Tibial nerve (tissue), 4 donors: ENCODE measurements at regions not wholly inside any gene's neighbourhood (a gene's known extent, or its start where the extent isn't known, plus 50 kb on each side); places are given as distances from the start of the nearest gene placed in this dataset.
"Not testable (repeated sequence)": the region's sequence is repeated elsewhere in the genome, so short reads cannot be mapped to it uniquely, and the experiment has no call there.

Experiments
- DNase-seq, 2 donors: peaks; one replicate each; pipeline ENCODE4 v3.0.0-alpha.2; 2019; ENCODE audit warnings: low spot score in 2 of 2
- H3K27ac ChIP-seq, 4 donors: fragments of 200-600 bp; sonication (generic) in 3 of 4; one replicate each; pipeline ENCODE4 v1.5.1; 2017 to 2019; ENCODE audit warnings: mild to moderate bottlenecking in 1 of 4
- H3K27me3 ChIP-seq, 2 donors: fragments of 200-600 bp; sonication (generic) in 1 of 2; one replicate each; pipeline versions ENCODE4 v1.5.1 to v1.6.0; 2017 to 2019
- H3K36me3 ChIP-seq, 3 donors: fragments of 200-600 bp; sonication (generic); one replicate each; pipeline ENCODE4 v1.5.1; 2018 to 2019
- H3K4me1 ChIP-seq, 4 donors: fragments of 200-600 bp; sonication (generic) in 3 of 4; one replicate each; pipeline ENCODE4 v1.5.1; 2017 to 2019
- H3K4me3 ChIP-seq, 4 donors: fragments of 200-600 bp; sonication (generic) in 3 of 4; one replicate each; pipeline ENCODE4 v1.5.1; 2017 to 2019; ENCODE audit warnings: mild to moderate bottlenecking in 1 of 4, moderate library complexity in 1 of 4
- H3K9me3 ChIP-seq, 4 donors: fragments of 200-600 bp; sonication (generic) in 3 of 4; one replicate each; pipeline ENCODE4 v1.5.1; 2017 to 2019
- EP300 ChIP-seq, 2 donors: sonication (generic); formaldehyde crosslinking; IDR thresholded peaks; one replicate each; pipeline ENCODE4 v1.6.1; 2017; ENCODE audit warnings: antibody characterized with exemption in 2 of 2, mild to moderate bottlenecking in 1 of 2
- POLR2A ChIP-seq, 2 donors: fragments of 450-650 bp; IDR thresholded peaks; one replicate each; pipeline ENCODE4 v1.6.1; 2017; ENCODE audit warnings: antibody characterized with exemption in 2 of 2, mild to moderate bottlenecking in 2 of 2, moderate library complexity in 2 of 2
- WGBS, 2 donors: methylation state at CpG; one replicate each; pipeline ENCODE4 v1.1.5; 2018; 5-methylcytosine and 5-hydroxymethylcytosine counted together
- TF ChIP-seq, protein P1 (sequence below), 5 experiments: fragments of 200-600 bp in 3 of 5; fragments of 450-650 bp in 2 of 5; sonication (generic) in 3 of 5; IDR thresholded peaks; one replicate each; pipeline ENCODE4 v1.5.1; 2016 to 2019; ENCODE audit warnings: antibody characterized with exemption in 5 of 5, mild to moderate bottlenecking in 3 of 5, moderate library complexity in 2 of 5

DNA sequence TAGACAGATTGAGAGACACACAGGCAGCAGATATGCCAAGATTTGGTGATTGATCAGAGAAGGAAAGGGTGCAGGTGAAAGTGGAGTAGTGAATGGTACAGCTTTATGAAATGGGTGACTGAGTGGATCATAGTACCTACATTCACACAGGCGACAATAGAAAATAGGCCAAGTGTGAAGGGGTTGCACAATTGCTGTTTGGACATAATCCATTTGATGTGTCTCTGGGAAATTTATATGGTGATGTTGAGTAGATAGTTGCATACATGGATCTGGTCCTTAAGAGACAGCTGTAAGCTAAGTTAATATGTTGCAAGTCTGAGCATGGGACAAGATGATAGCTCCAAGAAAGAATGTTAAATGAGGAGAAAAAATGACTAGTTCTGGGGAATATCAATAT, 118.6 kb upstream of the COP1 start:
- no peaks in the 10 kb centered on the region for H3K27me3 ChIP-seq
- WGBS, 2 donors = 73 to 84% methylated on average over 1 of the region's 1 CpG
- H3K4me1 ChIP-seq = no peaks in the 10 kb centered on the region
- TF ChIP-seq, protein P1, sequence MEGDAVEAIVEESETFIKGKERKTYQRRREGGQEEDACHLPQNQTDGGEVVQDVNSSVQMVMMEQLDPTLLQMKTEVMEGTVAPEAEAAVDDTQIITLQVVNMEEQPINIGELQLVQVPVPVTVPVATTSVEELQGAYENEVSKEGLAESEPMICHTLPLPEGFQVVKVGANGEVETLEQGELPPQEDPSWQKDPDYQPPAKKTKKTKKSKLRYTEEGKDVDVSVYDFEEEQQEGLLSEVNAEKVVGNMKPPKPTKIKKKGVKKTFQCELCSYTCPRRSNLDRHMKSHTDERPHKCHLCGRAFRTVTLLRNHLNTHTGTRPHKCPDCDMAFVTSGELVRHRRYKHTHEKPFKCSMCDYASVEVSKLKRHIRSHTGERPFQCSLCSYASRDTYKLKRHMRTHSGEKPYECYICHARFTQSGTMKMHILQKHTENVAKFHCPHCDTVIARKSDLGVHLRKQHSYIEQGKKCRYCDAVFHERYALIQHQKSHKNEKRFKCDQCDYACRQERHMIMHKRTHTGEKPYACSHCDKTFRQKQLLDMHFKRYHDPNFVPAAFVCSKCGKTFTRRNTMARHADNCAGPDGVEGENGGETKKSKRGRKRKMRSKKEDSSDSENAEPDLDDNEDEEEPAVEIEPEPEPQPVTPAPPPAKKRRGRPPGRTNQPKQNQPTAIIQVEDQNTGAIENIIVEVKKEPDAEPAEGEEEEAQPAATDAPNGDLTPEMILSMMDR (IDR thresholded peaks at IDR 0.05) = no peak
- TF ChIP-seq EP300 (IDR thresholded peaks at IDR 0.05) (no peak), POLR2A (IDR thresholded peaks at IDR 0.05) (no peak)
- H3K4me3 ChIP-seq = no peak overlapping the region
- H3K9me3 ChIP-seq = no peaks in the 10 kb centered on the region
- H3K36me3 ChIP-seq = no peaks in the 10 kb centered on the region
- DNase-seq = no peak
- H3K27ac ChIP-seq = no peak overlapping the region

DNA sequence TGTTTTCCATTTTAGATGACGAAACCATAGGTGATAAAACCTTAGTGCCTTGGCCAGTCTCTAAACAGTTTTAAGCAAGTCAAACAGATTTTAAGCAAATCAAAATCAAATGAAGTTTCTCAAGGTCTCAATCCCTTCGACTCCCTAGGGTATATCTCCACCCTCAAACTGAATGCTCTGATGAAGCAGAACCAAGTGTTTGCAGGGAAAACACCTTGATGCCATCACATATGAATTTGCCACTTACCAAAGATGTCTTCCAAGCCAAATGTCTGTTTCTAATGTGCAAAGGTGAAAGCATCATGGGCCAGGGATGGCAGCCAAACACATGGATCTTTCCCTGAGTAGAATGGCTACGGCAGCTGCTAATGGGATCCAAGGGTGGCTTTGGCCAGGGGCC, 116.4 kb upstream of the COP1 start:
- WGBS, 2 donors = 68 to 74% methylated on average over 3 of the region's 3 CpGs
- H3K36me3 ChIP-seq = no peaks in the 10 kb centered on the region
- DNase-seq = no peak
- H3K9me3 ChIP-seq = no peaks in the 10 kb centered on the region
- H3K4me1 ChIP-seq = no peaks in the 10 kb centered on the region
- no peaks in the 10 kb centered on the region for H3K27me3 ChIP-seq
- H3K27ac ChIP-seq = no peak overlapping the region
- TF ChIP-seq POLR2A (IDR thresholded peaks at IDR 0.05) (no peak), EP300 (IDR thresholded peaks at IDR 0.05) (no peak)
- TF ChIP-seq, protein P1 (IDR thresholded peaks at IDR 0.05) = no peak
- no peak overlapping the region for H3K4me3 ChIP-seq

DNA sequence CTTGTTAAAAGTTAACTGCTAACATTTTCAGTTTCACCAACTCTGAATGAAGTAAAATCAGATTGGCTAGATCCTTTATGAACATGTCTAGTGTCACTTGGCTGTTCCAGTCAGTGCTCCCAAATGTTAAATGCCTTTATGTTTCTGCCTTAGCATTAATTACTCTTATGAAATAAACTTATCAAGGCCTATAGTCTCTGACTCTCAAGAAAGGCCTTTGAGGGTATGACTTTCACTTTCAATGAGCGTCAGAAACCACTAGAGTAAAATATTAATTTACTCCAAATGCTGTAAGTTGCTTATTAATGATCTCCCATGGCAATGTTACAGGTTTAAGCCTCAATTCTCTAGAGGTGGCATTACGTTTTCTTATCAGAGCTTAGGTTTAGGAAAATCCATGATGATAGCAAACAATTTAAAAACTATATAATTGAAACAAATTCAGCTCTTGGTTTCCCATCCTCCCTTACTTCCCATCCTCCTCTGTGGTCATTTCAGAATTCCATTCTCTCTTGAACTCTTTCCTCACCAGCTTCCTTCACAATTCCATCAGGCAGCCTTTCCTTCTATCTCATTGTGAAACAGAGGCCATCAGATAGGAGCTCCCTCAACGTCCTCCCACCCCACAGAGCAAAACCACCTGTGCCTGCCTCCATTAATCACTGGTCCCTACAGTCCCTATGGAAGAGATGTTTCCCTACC, 108.6 kb upstream of the COP1 start:
- Histone ChIP-seq H3K27ac (no peak overlapping the region), H3K27me3 (no peaks in the 10 kb centered on the region), H3K4me3 (no peak overlapping the region), H3K4me1 (no peaks in the 10 kb centered on the region), H3K36me3 (no peaks in the 10 kb centered on the region), H3K9me3 (peaks cover 0 to 12% (median 0%) of the 10 kb centered on the region in 4 donors)
- WGBS, 2 donors = 59 to 69% methylated on average over 3 of the region's 3 CpGs
- DNase-seq = no peak
- TF ChIP-seq POLR2A (IDR thresholded peaks at IDR 0.05) (no peak), EP300 (IDR thresholded peaks at IDR 0.05) (no peak)
- TF ChIP-seq, protein P1 (IDR thresholded peaks at IDR 0.05) = no peak

DNA sequence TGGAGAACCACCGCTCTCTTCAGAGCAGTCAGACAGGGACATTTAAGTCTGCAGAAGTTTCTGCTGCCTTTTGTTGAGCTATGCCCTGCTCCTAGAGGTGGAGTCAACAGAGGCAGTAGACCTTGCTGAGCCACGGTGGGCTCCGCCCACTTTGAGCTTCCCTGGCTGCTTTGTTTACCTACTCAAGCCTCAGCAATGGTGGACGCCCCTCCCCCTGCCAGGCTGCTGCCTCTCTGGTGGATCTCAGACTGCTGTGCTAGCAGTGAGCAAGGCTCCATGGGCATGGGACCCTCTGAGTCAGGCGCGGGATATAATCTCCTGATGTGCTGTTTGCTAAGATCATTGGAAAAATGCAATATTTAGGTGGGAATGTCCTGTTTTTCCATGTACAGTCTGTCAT, 89.5 kb upstream of the COP1 start:
- not testable (repeated sequence) for H3K36me3 ChIP-seq, H3K27ac ChIP-seq, H3K27me3 ChIP-seq, DNase-seq, H3K4me3 ChIP-seq, H3K4me1 ChIP-seq
- WGBS, 2 donors = 93 to 96% methylated on average over 6 of the region's 6 CpGs
- H3K9me3 ChIP-seq = peaks cover 0 to 66% (median 5%) of the 10 kb centered on the region in 4 donors

DNA sequence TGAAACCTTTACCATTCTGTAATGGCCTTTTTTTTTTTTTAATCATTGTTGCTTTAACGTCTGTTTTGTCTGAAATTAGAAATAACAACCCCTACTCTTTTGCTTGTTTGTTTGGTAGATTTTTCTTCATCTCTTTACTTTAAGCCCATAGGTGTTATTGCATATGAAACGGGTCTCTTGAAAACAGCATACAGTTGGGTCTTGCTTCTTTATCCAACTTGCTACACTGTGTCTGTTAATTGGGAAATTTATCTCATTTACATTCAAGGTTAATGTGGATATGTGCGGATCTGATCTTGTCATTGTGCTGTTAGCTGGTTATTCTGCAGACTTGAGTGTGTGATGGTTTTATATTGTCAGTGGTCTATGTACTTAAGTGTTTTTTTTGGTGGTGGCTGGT, 78.9 kb upstream of the COP1 start:
- 77 to 82% methylated on average over 3 of the region's 3 CpGs for WGBS, 2 donors
- no peak for DNase-seq
- H3K9me3 ChIP-seq = peaks cover 0 to 42% (median 16%) of the 10 kb centered on the region in 4 donors
- no peaks in the 10 kb centered on the region for H3K27me3 ChIP-seq
- H3K4me1 ChIP-seq = no peaks in the 10 kb centered on the region
- TF ChIP-seq, protein P1 (IDR thresholded peaks at IDR 0.05) = no peak
- TF ChIP-seq POLR2A (IDR thresholded peaks at IDR 0.05) = no peak
- TF ChIP-seq EP300 (IDR thresholded peaks at IDR 0.05) = no peak
- H3K4me3 ChIP-seq = no peak overlapping the region
- H3K27ac ChIP-seq = no peak overlapping the region
- no peaks in the 10 kb centered on the region for H3K36me3 ChIP-seq
